Amniotic epithelial cell (primary cell): ENCODE measurements at regions not wholly inside any gene's neighbourhood (a gene's known extent, or its start where the extent isn't known, plus 50 kb on each side); places are given as distances from the start of the nearest gene placed in this dataset.

Experiments used
- DNase-seq: peaks from one replicate; pipeline ENCODE4 v3.0.0-alpha.2; 2010; ENCODE audit warnings: low read depth

DNA sequence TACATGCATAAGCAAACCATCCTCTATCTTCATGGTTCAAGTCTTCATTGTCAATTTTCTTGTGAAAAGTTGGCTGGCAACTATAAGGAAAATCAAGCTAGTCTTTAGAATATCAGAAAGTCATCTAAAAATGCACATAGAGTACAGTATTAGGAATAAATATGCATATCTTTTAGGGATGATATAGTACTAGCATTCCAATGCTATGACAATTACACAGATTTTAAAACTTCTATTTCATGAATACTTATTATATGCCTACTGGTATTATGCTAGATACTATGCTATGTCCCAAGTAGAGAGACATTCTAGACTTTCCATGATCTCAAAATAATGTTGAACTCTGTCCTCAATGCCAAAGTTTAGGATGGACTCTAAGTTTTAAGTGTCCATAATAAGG is 81.3 kb upstream of the NAALADL2 start:
- DNase-seq: no peak

GRCh38 chr3:174783502-174783901 is 75.6 kb upstream of the NAALADL2 start:
- DNase-seq: no peak

GRCh38 chr3:174784206-174784934 is 74.8 kb upstream of the NAALADL2 start:
- no peak for DNase-seq

- no peak for DNase-seq
Measured at GRCh38 chr3:174786825-174787224, 72.3 kb upstream of the NAALADL2 start.

DNA sequence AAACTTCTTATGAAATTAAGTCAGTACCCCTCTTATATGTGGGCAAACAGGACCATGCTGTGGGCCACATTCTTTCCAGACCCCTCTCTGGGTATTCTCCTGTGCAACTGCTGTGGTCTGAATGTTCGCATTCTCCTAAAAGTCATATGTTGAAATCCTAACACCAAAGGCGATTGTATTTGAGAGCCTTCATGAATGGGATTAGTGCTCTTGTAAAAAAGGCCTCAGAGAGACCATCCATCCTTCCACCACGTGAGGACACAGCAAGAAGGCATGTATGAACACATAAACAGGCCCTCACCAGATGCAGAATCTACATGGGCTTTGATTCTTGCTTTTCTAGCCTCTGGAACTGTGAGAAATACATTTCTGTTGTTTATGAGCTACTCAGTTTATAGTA is 68.0 kb upstream of the NAALADL2 start:
- DNase-seq: no peak

DNA sequence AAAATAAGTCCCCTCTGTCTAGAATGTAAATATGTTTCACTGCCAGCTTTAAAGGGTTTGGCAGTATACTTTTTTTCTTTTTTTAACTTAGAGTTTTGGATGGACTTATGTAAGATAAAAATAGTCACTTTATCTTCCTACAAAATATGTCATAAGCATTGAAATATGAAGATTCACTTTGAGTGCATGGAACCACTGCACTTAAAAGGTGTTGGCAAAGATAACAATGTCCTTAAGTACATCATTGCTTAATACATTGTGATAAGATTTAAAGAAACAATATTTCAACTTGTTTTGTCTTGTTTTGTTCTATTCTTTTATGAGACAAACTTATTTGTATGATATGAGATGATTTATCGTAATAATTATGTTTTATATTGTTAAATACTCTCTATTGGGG is 66.3 kb upstream of the NAALADL2 start:
- peak; percentile 23 for DNase-seq
